Stomach smooth muscle (tissue), 2 donors: ENCODE measurements at regions not wholly inside any gene's neighbourhood (a gene's known extent, or its start where the extent isn't known, plus 50 kb on each side); places are given as distances from the start of the nearest gene placed in this dataset.

Experiments used
- H3K27ac ChIP-seq: one replicate; pipeline ENCODE4 v1.7.0; 2013; ENCODE audit warnings: mild to moderate bottlenecking, low read length, inconsistent platforms
- H3K27me3 ChIP-seq, 2 donors: one replicate each; pipeline ENCODE4 v1.7.0; 2013; ENCODE audit warnings: low read length in 2 of 2; ENCODE audit not compliant: insufficient read depth in 2 of 2, control insufficient read depth in 1 of 2
- H3K36me3 ChIP-seq, 2 donors: one replicate each; pipeline ENCODE4 v1.7.0; 2013; ENCODE audit warnings: low read length in 2 of 2; ENCODE audit not compliant: control insufficient read depth in 2 of 2, insufficient read depth in 2 of 2
- H3K4me1 ChIP-seq: one replicate; pipeline ENCODE4 v1.7.0; 2013; ENCODE audit warnings: low read length; ENCODE audit not compliant: control insufficient read depth, insufficient read depth
- H3K4me3 ChIP-seq, 2 donors: one replicate each; pipeline ENCODE4 v1.7.0; 2013; ENCODE audit warnings: low read length in 2 of 2
- H3K9ac ChIP-seq, 2 donors: one replicate each; pipeline ENCODE4 v1.7.0; 2013; ENCODE audit warnings: low read length in 2 of 2, mild to moderate bottlenecking in 1 of 2
- H3K9me3 ChIP-seq, 2 donors: one replicate each; pipeline ENCODE4 v1.7.0; 2013; ENCODE audit warnings: low read length in 2 of 2; ENCODE audit not compliant: control insufficient read depth in 2 of 2
- donor health status: healthy.
- donor health status: Pancreatic carcinoma.

DNA sequence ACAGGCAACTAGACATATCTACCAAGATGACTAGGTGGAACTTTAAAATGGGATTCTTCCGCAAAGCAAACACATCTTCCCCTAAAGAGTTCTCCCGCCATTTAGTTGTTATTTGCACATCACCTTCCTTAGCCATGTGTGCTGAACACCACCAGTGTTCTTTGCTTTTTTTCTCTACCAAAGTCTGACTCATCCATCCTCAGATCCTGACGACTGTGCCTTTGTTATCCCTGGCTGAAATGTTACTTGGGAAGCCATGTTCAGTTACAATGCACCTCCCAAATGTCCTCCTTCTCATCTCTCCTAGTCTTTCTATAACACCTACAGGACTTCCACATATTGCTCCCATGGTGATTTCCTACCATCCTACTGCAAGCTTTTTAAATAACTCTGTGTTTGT is 593.5 kb upstream of the ARID1B start:
- Histone ChIP-seq H3K27me3 (no peaks in the 10 kb centered on the region), H3K36me3 (no peaks in the 10 kb centered on the region), H3K27ac (no peak overlapping the region), H3K4me1 (no peaks in the 10 kb centered on the region), H3K9me3 (no peaks in the 10 kb centered on the region), H3K9ac (no peak overlapping the region), H3K4me3 (no peak overlapping the region)

DNA sequence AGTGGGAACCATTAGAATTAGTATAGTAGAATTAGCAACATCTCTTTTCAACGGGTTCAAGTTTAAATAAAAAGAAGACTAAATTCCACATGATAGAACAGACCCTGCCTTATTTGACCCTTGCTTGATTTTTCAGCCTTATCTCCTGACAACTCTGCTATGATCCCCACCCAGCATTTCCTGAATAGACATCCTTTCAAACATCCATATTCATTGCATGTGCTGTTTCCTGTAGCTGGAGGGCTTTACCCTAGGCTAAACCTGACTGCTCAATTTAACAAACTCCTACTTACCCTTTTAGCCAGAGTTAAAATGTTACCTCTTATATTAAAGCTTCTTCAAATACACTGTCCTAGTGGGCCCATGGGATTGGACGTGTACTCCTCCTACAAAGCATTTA is 594.8 kb upstream of the ARID1B start:
- no peak overlapping the region for H3K4me3 ChIP-seq
- H3K9me3 ChIP-seq, result no peaks in the 10 kb centered on the region
- H3K27ac ChIP-seq, result no peak overlapping the region
- no peaks in the 10 kb centered on the region for H3K4me1 ChIP-seq
- H3K36me3 ChIP-seq, result no peaks in the 10 kb centered on the region
- H3K27me3 ChIP-seq, result no peaks in the 10 kb centered on the region
- H3K9ac ChIP-seq, result no peak overlapping the region

DNA sequence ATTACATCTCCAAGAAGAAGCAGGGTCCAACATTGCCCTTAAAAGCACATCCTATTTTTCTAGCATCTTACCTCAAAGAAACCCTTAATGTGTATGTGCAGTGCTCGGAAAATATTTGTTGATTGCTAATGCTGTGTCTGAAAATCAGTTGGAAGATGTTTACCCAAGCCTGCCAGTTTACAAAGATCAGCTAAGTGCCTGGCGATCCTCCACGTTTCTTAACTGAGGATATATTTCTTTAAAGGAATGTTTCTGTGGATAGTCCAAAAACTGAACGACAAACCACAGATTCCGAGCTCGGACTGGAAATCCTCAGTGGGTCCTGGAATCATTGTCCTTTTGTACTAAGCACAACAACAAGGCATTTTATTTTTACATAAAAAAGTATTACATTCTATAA is 595.7 kb upstream of the ARID1B start:
- H3K9ac ChIP-seq, result no peak overlapping the region
- no peak overlapping the region for H3K4me3 ChIP-seq
- no peaks in the 10 kb centered on the region for H3K4me1 ChIP-seq
- no peaks in the 10 kb centered on the region for H3K36me3 ChIP-seq
- no peaks in the 10 kb centered on the region for H3K27me3 ChIP-seq
- no peaks in the 10 kb centered on the region for H3K9me3 ChIP-seq
- H3K27ac ChIP-seq, result no peak overlapping the region

DNA sequence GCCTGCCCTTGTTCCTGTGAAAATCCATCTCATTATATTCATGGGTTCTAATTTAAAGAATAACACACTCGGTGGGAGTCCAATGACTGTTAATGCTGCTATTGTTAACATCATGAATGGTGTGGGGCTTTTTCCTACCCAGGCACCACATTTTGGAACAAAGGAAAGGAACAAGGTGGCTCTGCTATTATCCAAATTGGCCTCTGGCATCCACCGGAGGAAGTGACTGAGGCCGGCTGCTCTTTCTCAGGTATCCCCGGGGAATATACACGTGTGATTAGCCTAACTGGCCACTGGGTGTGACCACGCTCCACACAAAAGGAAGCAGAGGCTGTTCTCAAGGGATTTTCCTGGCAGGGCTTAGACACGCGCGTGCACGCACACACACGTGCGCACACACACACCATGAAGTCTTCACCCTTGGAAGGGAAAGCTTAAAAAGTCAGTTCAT is 601.2 kb upstream of the ARID1B start:
- H3K4me1 ChIP-seq, result no peaks in the 10 kb centered on the region
- no peak overlapping the region for H3K27ac ChIP-seq
- no peak overlapping the region for H3K9ac ChIP-seq
- no peaks in the 10 kb centered on the region for H3K27me3 ChIP-seq
- H3K9me3 ChIP-seq, result no peaks in the 10 kb centered on the region
- H3K36me3 ChIP-seq, result no peaks in the 10 kb centered on the region
- H3K4me3 ChIP-seq, result no peak overlapping the region

DNA sequence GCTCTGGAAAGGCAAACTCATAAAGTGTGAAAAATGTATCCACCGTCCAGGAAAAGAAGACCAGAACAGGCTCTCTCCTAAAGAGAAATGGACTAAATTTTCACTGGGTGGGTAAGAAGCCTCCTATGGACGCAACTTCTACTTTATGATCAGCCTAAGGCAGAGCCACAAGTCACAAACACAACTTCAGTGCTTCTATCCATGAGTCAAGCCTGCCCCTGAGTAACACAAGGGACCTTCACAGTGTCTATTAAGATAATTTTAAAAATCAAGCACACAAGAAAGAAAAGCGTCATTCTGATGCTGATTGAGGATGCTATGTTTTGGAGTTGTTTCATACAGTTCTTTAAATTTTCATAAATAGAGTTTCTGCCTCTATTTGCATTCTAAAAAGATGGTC is 601.7 kb upstream of the ARID1B start:
- Histone ChIP-seq H3K27ac (no peak overlapping the region), H3K27me3 (no peaks in the 10 kb centered on the region), H3K9ac (no peak overlapping the region), H3K4me1 (no peaks in the 10 kb centered on the region), H3K9me3 (no peaks in the 10 kb centered on the region), H3K36me3 (no peaks in the 10 kb centered on the region), H3K4me3 (no peak overlapping the region)

DNA sequence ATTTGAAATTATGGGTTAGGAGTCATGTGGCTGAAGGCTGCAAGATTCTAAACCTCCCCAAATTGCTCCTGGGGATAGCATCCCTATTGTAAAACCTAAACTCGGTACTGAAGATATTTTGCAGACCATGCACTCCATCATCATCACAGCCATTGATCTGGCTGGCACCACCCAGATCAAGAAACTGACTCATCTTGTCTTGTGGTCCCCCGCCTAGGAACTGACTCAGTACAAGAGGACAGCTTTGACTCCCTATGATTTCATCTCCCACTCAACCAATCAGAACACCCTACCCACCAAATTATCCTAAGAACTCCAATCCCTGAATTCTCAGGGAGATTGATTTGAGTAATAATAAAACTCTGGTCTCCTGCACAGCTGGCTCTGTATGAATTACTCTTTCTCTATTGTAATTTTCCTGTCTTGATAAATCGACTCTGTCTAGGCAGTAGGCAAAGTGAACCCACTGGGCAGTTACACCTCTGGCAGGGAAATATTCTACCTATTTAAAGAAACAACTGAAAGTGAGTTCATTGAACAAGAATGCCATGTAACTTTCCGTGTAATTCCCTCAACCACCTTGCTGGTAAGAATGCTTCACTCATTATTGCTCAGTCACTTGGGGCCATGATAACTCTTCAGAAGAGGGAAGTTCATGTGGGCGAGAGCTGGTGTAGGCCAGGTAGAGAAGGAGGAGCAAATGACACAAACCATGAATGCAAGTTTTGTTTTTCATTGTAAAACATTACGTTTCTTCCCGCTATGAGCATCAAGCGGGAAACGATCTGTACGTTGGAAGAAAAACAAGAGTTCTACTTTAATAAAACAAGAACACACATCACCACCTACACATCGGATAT is 602.9 kb upstream of the ARID1B start:
- Histone ChIP-seq H3K27ac (no peak overlapping the region), H3K4me1 (no peaks in the 10 kb centered on the region), H3K36me3 (no peaks in the 10 kb centered on the region), H3K9me3 (no peaks in the 10 kb centered on the region), H3K4me3 (no peak overlapping the region), H3K9ac (no peak overlapping the region), H3K27me3 (no peaks in the 10 kb centered on the region)

DNA sequence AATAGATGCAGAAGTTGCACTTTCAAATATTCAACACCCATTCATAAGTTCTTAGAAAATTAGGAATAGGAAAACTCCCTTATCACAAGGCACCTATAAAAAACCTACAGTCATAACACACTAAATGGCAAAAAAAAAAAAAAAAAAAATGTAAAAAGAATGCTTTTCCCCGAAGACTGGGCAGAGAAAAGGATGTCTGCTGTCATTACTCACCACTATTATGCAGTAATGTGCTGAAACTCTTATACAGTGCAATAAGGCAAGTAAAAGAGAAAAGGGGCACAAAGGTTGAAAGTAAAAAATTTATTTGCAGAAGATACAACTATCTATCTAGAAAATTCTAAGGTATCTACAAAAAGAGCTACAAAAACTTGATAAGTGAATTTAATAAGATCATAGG is 607.8 kb upstream of the ARID1B start:
- Histone ChIP-seq H3K27me3 (no peaks in the 10 kb centered on the region), H3K9ac (no peak overlapping the region), H3K36me3 (no peaks in the 10 kb centered on the region), H3K9me3 (no peaks in the 10 kb centered on the region), H3K4me1 (peaks cover 21% of the 10 kb centered on the region), H3K4me3 (no peak overlapping the region), H3K27ac (no peak overlapping the region)

DNA sequence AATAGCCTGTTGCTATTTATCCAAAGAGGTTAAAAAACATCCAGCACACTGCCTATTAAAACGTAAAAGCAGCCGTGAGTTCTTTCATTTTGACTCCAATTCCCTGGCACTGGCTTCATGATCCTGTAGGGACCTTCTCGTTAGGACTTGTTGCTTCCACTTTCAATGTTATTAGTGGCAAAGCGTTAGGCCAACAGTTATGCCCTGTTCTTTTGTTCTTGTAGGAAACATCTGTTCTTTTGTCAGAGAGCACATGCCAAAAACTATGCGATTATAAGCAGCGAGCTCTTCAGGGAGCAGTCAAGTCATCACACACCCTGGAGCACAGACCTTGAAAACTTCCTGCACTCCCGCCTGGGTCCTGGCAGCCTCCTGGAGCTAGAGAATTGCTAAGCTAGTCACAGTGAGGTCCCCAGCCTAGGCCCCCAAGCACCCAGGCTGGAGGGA is 609.5 kb upstream of the ARID1B start:
- peak overlapping the region; percentile 48 to 55 for H3K9ac ChIP-seq
- H3K27ac ChIP-seq, result peak overlapping the region; percentile 72
- H3K9me3 ChIP-seq, result no peaks in the 10 kb centered on the region
- H3K4me3 ChIP-seq, result peak overlapping the region; percentile 71 to 78
- peaks cover 24% of the 10 kb centered on the region for H3K4me1 ChIP-seq
- no peaks in the 10 kb centered on the region for H3K36me3 ChIP-seq
- no peaks in the 10 kb centered on the region for H3K27me3 ChIP-seq

DNA sequence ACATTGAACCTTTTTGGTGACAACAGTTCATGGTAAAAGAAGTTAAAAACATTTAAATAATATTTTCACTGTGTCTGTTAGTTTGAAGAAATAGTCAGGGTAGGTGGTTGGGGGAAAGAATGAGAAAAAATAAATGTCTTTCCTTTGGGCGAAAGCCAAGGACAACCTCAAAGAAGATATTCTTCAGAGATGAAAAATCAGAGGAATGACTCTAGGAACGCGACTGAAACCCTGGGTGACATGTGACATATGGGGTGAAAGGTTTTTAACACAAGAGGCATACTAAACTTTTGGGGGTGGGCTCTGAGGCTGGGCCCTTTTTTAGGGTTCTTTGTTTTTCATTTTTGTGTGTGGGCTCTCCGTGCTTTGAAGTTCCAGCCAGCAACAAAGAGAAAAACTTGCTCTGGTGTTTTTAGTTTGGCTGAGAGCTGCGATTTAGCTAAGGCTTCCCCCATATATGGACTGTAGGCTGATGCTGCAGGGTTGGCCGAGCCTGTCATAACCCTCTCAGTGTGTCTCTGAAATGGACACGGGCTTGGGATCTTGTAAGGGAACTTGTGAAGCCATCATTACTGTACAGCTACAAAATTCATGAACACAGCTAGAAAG is 610.1 kb upstream of the ARID1B start:
- Histone ChIP-seq H3K4me1 (peaks cover 24% of the 10 kb centered on the region), H3K36me3 (no peaks in the 10 kb centered on the region), H3K27ac (peak overlapping the region; percentile 72), H3K9ac (peak overlapping the region; percentile 48 to 55), H3K27me3 (no peaks in the 10 kb centered on the region), H3K4me3 (peak overlapping the region; percentile 71 to 78), H3K9me3 (no peaks in the 10 kb centered on the region)

DNA sequence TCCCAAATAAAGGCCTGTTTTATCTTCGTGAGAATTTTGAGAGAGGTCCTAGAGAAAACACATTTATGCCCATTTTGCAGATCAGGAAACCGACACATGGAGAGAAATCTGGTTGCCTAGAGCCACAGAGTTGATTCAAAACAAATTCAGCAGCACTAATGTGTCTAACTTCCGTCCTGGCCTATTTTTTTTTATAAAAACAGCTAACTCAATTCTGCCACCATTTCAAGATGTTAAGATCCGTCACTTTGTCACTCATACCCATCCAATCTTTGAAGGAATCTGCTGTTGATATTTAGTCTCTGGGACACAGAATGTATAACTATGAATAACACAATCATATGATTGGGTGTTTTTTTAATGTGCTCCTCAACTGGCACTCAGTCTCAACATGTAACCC is 611.1 kb upstream of the ARID1B start:
- H3K9ac ChIP-seq, result no peak overlapping the region
- no peak overlapping the region for H3K4me3 ChIP-seq
- H3K27me3 ChIP-seq, result no peaks in the 10 kb centered on the region
- H3K36me3 ChIP-seq, result no peaks in the 10 kb centered on the region
- no peaks in the 10 kb centered on the region for H3K9me3 ChIP-seq
- H3K4me1 ChIP-seq, result peaks cover 24% of the 10 kb centered on the region
- no peak overlapping the region for H3K27ac ChIP-seq
